Hematopoietic multipotent progenitor cell (in vitro differentiated cells): ENCODE measurements at regions not wholly inside any gene's neighbourhood (a gene's known extent, or its start where the extent isn't known, plus 50 kb on each side); places are given as distances from the start of the nearest gene placed in this dataset.
"Not testable (repeated sequence)": the region's sequence is repeated elsewhere in the genome, so short reads cannot be mapped to it uniquely, and the experiment has no call there.

Experiments
- DNase-seq, 3 donors: peaks; one replicate each; pipeline ENCODE4 v3.0.0-alpha.2; 2011 to 2015; ENCODE audit warnings: low read depth in 2 of 3, low spot score in 2 of 3

- not testable (repeated sequence) for DNase-seq
These were observed 123.9 kb downstream of the MREG start for GRCh38 chr2:215889240-215889969.

- peak in 2 of 3 donors; percentile 71 to 86 for DNase-seq
These were observed 124.7 kb downstream of the MREG start for GRCh38 chr2:215888680-215889079.

DNA sequence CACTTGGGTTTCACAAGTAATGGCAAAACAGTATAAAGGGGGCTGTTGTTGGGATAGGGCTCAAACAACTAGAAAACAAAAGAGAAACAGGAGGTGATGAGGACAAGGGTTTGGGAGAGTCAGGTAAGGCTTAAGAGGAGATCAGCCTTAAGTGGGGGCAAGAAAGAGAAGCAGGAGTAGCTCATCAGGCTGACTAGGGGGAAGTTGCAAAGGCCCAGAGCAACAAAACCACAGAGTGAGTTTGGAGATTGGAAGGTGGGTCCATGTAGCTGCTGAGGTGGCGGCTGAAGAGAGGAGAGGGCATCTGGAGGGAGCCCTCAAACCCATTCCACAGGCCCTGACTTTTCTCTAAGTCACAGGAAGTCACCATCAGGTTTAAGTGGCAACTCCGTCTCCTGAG lies 126.0 kb downstream of the MREG start:
- peak in 1 of 3 donors; percentile 50 for DNase-seq

- no peak for DNase-seq
These were observed 127.3 kb downstream of the MREG start for GRCh38 chr2:215886022-215886421.

GRCh38 chr2:215885536-215885935 lies 127.8 kb downstream of the MREG start:
- DNase-seq, result no peak

- DNase-seq, result no peak
These were observed 128.8 kb downstream of the MREG start for GRCh38 chr2:215884451-215885087.

DNA sequence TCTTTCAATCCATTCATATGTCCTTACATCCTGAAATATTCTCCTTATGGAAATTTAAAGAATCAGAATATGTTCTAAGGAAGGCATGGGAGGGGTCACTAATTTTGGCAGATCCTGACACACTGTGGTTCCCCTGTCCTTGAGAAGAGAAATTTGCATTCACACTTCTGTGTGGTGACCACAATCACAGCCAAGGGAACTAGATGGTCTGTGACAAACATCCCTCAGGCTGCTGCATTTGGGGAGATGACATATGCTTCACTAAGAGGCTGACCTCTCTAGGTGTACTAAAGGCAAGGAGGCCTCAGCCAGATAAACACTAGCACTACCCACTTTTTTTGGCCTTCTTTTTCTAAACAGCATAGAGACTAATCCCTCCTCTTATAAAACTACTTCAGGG lies 129.6 kb downstream of the MREG start:
- no peak for DNase-seq

- no peak for DNase-seq
These were observed 130.7 kb downstream of the MREG start for GRCh38 chr2:215882689-215883088.

- no peak for DNase-seq
These were observed 131.8 kb downstream of the MREG start for GRCh38 chr2:215881582-215881981.

- peak in 1 of 3 donors; percentile 22 for DNase-seq
These were observed 132.4 kb downstream of the MREG start for GRCh38 chr2:215880970-215881369.

- no peak for DNase-seq
These were observed 133.1 kb downstream of the MREG start for GRCh38 chr2:215879977-215880940.

DNA sequence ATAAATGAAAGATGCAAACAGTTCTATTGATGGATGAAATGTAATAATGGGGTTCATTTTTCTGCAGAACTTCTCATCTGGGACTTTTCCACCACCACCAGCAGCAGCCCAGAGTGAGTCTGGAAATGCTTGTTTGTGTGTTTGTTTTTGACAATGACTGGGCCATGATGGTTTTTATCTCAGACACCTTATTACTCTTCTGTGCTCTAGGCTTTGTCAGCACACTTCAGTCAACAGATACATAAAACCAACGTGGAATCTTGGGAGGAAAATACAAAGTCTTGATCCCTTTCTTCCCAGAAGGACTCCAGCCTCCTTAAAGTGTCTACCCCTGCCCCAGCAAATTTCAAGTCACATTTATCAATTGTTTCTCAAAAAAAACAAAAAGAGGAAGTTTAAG lies 134.0 kb downstream of the MREG start:
- no peak for DNase-seq

GRCh38 chr2:215878476-215879063 lies 134.8 kb downstream of the MREG start:
- DNase-seq, result no peak

DNA sequence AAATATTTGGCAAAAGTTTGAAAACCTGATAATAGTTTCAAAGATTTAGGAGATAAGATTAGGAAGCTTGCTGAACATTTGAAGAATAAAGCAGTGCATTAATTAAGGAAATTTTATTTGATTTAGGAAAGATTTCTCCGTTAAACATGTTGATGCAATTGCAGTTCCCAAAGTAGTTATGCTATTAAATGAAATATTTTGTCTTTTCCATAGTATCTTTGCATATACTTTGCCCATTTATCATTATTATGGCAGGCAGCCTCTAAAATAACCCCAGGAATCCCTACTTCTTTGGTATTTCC lies 136.5 kb downstream of the MREG start:
- no peak for DNase-seq

- DNase-seq, result no peak
These were observed 137.0 kb downstream of the MREG start for GRCh38 chr2:215876139-215876936.

GRCh38 chr2:215874418-215874817 lies 138.9 kb downstream of the MREG start:
- DNase-seq, result no peak

GRCh38 chr2:215870986-215871385 lies 142.4 kb downstream of the MREG start:
- DNase-seq, result no peak

DNA sequence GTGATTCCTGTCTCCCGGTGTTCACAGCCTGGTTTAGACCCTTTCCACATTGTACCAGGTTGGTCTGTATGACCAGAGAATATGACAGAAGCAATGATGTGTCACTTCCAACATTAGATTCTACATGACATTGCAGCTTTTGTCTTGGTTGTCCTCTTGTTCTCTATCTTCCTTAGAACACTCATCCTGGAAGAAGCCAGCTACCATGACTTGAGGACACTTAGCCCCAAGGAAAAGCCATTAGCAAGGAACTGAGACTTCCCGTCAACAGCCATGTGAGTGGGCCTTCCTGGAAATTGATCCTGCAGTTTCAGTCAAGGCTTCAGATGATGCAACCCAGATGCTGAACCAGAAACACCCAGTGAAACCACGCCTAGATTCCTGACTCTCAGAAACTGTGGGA lies 143.3 kb downstream of the MREG start:
- no peak for DNase-seq

- DNase-seq, result no peak
These were observed 144.4 kb downstream of the MREG start for GRCh38 chr2:215868846-215869543.

DNA sequence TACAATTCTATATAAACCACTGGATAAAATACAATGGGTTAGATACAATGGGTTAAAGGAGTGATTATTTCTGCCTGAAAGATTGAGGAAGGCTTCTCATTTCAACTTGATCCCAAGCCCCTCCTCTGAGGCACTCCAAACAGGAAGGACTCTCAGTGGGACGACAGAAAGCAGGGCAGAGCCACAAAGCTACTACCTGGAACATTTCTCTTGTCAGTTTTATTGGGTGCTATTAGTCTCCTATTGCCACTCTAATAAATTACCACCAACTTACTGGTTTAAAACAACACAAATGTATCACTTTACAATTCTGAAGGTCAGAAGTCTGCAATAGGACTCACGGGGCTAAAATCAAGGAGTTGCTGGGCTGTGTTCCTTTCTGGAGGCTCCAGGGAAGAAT lies 146.7 kb downstream of the MREG start:
- DNase-seq, result no peak
